CD4-positive, alpha-beta T cell (primary cell): ENCODE measurements at regions not wholly inside any gene's neighbourhood (a gene's known extent, or its start where the extent isn't known, plus 50 kb on each side); places are given as distances from the start of the nearest gene placed in this dataset.

Experiments
- ATAC-seq: fragments of 200-7000 bp; cut with Tn5 transposase; one replicate; pipeline ENCODE4 v1.10.0; 2022; ENCODE audit warnings: mild to moderate bottlenecking; ENCODE audit not compliant: poor library complexity
- CTCF ChIA-PET: fragments of 350-600 bp; sonication (Branson Sonifier 250); formaldehyde crosslinking; loops from one replicate; lab custom pipeline; 2021; ENCODE audit warnings: antibody characterized with exemption, inconsistent platforms; lab: Charles Lee
- POLR2A ChIA-PET: fragments of 350-600 bp; sonication (Branson Sonifier 250); formaldehyde crosslinking; loops from one replicate; lab custom pipeline; 2021; ENCODE audit warnings: antibody characterized with exemption, inconsistent platforms; lab: Charles Lee
- DNase-seq, 14 experiments: peaks; one replicate each; pipeline ENCODE4 v3.0.0-alpha.2; 2013 to 2020; ENCODE audit warnings: mixed read lengths in 2 of 14
- H3K27ac ChIP-seq, 2 donors: one replicate each; pipeline versions ENCODE4 v1.5.1 to v1.7.0; 2013; ENCODE audit warnings: low read length in 2 of 2, low read depth in 1 of 2, mild to moderate bottlenecking in 1 of 2
- H3K27me3 ChIP-seq, 2 experiments: 1 replicate in 1 of 2; 2 replicates in 1 of 2; pipeline versions ENCODE4 v1.6.1 to v1.7.0; 2013; ENCODE audit warnings: low read length in 2 of 2, control low read depth in 1 of 2, mild to moderate bottlenecking in 1 of 2, moderate library complexity in 1 of 2; ENCODE audit not compliant: insufficient read depth in 2 of 2, control insufficient read depth in 1 of 2
- H3K36me3 ChIP-seq: one replicate; pipeline ENCODE4 v1.6.1; 2013; ENCODE audit warnings: low read length, control low read depth; ENCODE audit not compliant: insufficient read depth
- H3K4me1 ChIP-seq: one replicate; pipeline ENCODE4 v1.6.1; 2013; ENCODE audit warnings: low read length, control low read depth; ENCODE audit not compliant: insufficient read depth
- H3K4me3 ChIP-seq: one replicate; pipeline ENCODE4 v1.5.1; 2013; ENCODE audit warnings: mild to moderate bottlenecking, low read length, moderate library complexity
- H3K9me3 ChIP-seq, 2 experiments: 1 replicate in 1 of 2; 2 replicates in 1 of 2; pipeline versions ENCODE4 v1.6.1 to v1.7.0; 2013; ENCODE audit warnings: low read length in 2 of 2, mild to moderate bottlenecking in 2 of 2, control low read depth in 1 of 2, moderate library complexity in 1 of 2; ENCODE audit not compliant: control insufficient read depth in 1 of 2, insufficient read depth in 1 of 2
- H3K27ac Mint-ChIP-seq: one replicate; pipeline ENCODE4 v1.8.0; 2020; ENCODE audit warnings: mixed read lengths
- H3K27me3 Mint-ChIP-seq: one replicate; pipeline ENCODE4 v1.8.0; 2021; ENCODE audit warnings: mixed read lengths
- H3K36me3 Mint-ChIP-seq: one replicate; pipeline ENCODE4 v1.8.0; 2021; ENCODE audit warnings: low read depth, mixed read lengths
- H3K4me1 Mint-ChIP-seq: one replicate; pipeline ENCODE4 v1.8.0; 2021; ENCODE audit warnings: low read depth, mixed read lengths
- H3K4me3 Mint-ChIP-seq: one replicate; pipeline ENCODE4 v1.8.0; 2020; ENCODE audit warnings: mild to moderate bottlenecking, mixed read lengths
- H3K9me3 Mint-ChIP-seq: one replicate; pipeline ENCODE4 v1.8.0; 2020; ENCODE audit warnings: mixed read lengths
- CTCF ChIP-seq: fragments of 200-600 bp; IDR thresholded peaks from one replicate; pipeline ENCODE4 v1.8.0; 2022; ENCODE audit warnings: antibody characterized with exemption, mild to moderate bottlenecking
- intact Hi-C, 2 experiments: fragments of 100-400 bp; cut with DNase I in 1 of 2; cut with micrococcal nuclease in 1 of 2; formaldehyde crosslinking; loops; one replicate each; pipeline versions ENCODE4 v1.15.1 to v1.9.0; 2023 to 2025; cut with DNase I, micrococcal nuclease

- Histone ChIP-seq H3K36me3 (no peaks in the 10 kb centered on the region), H3K4me3 (no peak overlapping the region), H3K4me1 (no peaks in the 10 kb centered on the region), H3K27me3 (no peaks in the 10 kb centered on the region), H3K9me3 (no peaks in the 10 kb centered on the region), H3K27ac (no peak overlapping the region)
- ChIA-PET POLR2A (no interaction called here), CTCF (no interaction called here)
- no peak for DNase-seq
- Mint-ChIP-seq H3K27me3 (no peaks in the 10 kb centered on the region), H3K4me1 (no peaks in the 10 kb centered on the region), H3K4me3 (no peak overlapping the region), H3K27ac (no peak overlapping the region), H3K9me3 (no peaks in the 10 kb centered on the region), H3K36me3 (no peaks in the 10 kb centered on the region)
- no peak for ATAC-seq
- TF ChIP-seq CTCF: no peak
- intact Hi-C loops: no loop called here
These were observed 258.4 kb upstream of the JARID2 start for GRCh38 chr6:14987490-14987889.

GRCh38 chr6:14992382-14992781 is 253.5 kb upstream of the JARID2 start:
- Histone ChIP-seq H3K27me3 (no peaks in the 10 kb centered on the region), H3K9me3 (no peaks in the 10 kb centered on the region), H3K36me3 (no peaks in the 10 kb centered on the region), H3K27ac (no peak overlapping the region), H3K4me3 (no peak overlapping the region), H3K4me1 (no peaks in the 10 kb centered on the region)
- POLR2A ChIA-PET: no interaction called here
- DNase-seq (no peak), ATAC-seq (no peak)
- TF ChIP-seq CTCF: no peak
- CTCF ChIA-PET: no interaction called here
- Mint-ChIP-seq H3K9me3 (no peaks in the 10 kb centered on the region), H3K4me3 (no peak overlapping the region), H3K4me1 (no peaks in the 10 kb centered on the region), H3K27me3 (no peaks in the 10 kb centered on the region), H3K36me3 (no peaks in the 10 kb centered on the region), H3K27ac (no peak overlapping the region)
- intact Hi-C loops: no loop called here

GRCh38 chr6:14995208-14995607 is 250.7 kb upstream of the JARID2 start:
- Mint-ChIP-seq H3K4me3 (no peak overlapping the region), H3K4me1 (no peaks in the 10 kb centered on the region), H3K36me3 (no peaks in the 10 kb centered on the region), H3K27me3 (no peaks in the 10 kb centered on the region), H3K27ac (no peak overlapping the region), H3K9me3 (no peaks in the 10 kb centered on the region)
- Histone ChIP-seq H3K9me3 (no peaks in the 10 kb centered on the region), H3K36me3 (no peaks in the 10 kb centered on the region), H3K27ac (no peak overlapping the region), H3K4me1 (no peaks in the 10 kb centered on the region), H3K27me3 (no peaks in the 10 kb centered on the region), H3K4me3 (no peak overlapping the region)
- CTCF ChIA-PET: no interaction called here
- DNase-seq: no peak
- TF ChIP-seq CTCF: no peak
- POLR2A ChIA-PET: no interaction called here
- no peak for ATAC-seq
- intact Hi-C loops: no loop called here
